ENCODE measurements at regions not wholly inside any gene's neighbourhood (a gene's known extent, or its start where the extent isn't known, plus 50 kb on each side); places are given as distances from the start of the nearest gene placed in this dataset.

DNA sequence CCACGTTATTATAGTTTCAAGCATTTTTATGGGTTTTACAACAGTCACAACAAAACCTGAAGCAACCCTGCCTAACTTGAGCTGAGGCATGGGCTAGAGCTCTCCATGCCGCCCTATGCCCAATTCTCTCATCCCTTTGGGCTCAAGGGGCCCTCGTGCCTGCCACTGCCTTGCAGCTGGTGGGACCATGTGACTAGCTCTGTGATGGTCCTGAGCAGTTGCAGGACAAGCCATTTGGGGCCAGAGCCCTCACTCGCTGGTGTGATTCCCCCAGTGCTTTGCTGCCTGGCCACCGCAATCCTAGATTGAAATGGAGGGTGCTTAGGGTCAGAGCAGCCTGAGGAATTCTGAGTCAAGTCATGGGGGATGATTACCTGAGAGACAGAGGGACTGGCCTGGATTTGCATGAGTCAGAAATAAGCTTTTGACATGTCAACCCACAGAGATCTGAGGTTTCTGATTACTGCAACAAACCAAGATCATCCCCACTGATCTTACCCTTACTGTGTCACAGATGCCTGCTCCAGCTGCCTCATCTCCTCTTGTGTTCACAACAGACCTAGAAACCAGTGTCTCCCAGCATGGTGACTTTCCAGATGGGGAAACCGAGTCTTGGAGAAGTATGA, 323.7 kb downstream of the BRD1 start:
- no peak for ATAC-seq
- Histone ChIP-seq H3K4me3 (no peak overlapping the region), H3K4me1 (no peaks in the 10 kb centered on the region), H3K9me3 (no peaks in the 10 kb centered on the region), H3K36me3 (ENCODE audit: insufficient read depth in 1 of 2, low read depth in 1 of 2) (no peaks in the 10 kb centered on the region), H3K27me3 (ENCODE audit: insufficient read depth in 3 of 3, low read length in 2 of 3) (peaks cover 0 to 2% (median 0%) of the 10 kb centered on the region in 3 donors), H3K27ac (no peak overlapping the region)
- no peak for DNase-seq
- TF ChIP-seq CTCF (IDR thresholded peaks at IDR 0.05) = no peak
- intact Hi-C loops (cut with DNase I) = no loop called here
- WGBS, 3 donors = 65 to 67% (median 65%) methylated on average over 6 of the region's 6 CpGs

DNA sequence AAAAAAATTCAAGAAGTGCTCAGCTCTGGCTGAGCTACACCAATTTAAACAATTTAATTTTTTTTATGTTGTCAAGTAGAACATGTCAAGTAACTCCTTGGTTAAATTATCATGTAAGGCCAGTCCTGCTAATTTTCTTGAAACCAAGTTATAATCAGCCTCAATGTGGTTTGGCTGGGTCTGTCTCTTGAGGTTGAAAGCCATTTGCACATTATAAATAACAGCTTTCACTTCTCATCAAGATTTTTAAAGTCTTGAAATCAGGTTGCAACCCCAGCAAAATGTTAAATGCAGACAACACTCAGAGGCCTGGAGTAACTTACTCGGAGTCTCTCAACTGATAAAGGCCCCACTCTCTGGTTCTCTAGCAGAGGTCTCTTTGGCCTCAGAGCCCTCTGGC, 324.4 kb downstream of the BRD1 start:
- WGBS, 3 donors = 90 to 93% (median 91%) methylated on average over 1 of the region's 1 CpG
- no peaks in the 10 kb centered on the region for H3K9me3 ChIP-seq
- DNase-seq = no peak
- H3K27me3 ChIP-seq (ENCODE audit: insufficient read depth in 3 of 3, low read length in 2 of 3) = peaks cover 0 to 2% (median 0%) of the 10 kb centered on the region in 3 donors
- no peaks in the 10 kb centered on the region for H3K36me3 ChIP-seq (ENCODE audit: insufficient read depth in 1 of 2, low read depth in 1 of 2)
- no peaks in the 10 kb centered on the region for H3K4me1 ChIP-seq
- ATAC-seq = no peak
- no peak overlapping the region for H3K27ac ChIP-seq
- intact Hi-C loops (cut with DNase I) = no loop called here
- TF ChIP-seq CTCF (IDR thresholded peaks at IDR 0.05) = no peak
- no peak overlapping the region for H3K4me3 ChIP-seq

DNA sequence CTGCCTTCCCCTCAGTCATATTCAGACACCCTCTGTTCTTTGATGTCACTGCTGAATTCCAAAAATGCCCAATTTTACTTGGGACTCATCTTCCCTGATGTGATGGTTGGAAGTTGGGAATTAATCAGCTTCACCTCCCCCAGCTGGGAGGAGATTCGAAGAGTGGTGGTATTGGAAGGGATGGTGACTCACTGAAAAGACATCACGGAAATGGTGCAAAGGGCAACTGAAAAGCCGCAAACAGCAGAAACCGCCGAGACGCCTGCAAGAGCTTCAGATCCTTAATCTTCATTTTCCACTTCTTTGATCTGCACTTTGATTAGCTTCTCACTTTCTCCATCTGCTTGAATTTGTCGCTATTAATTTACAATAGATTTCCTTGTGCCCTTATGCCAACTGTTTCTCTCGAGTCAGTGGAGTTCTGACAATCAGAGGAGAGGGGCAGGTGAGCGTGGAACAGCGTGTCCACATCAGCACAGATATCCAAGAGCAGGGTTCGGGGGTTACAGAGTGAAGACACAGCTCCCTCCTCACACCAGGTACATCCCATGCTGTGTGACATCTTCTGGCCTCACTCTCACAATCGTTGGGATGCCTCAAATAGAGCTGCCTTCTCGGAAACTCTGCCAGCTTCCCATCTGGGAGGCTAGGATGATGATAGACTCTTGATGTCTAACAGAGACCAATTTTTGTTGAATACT, 325.4 kb downstream of the BRD1 start:
- no peak overlapping the region for H3K4me3 ChIP-seq
- H3K9me3 ChIP-seq = no peaks in the 10 kb centered on the region
- no peak overlapping the region for H3K27ac ChIP-seq
- WGBS, 3 donors = 80 to 84% (median 82%) methylated on average over 13 of the region's 13 CpGs
- intact Hi-C loops (cut with DNase I) = no loop called here
- H3K36me3 ChIP-seq (ENCODE audit: insufficient read depth in 1 of 2, low read depth in 1 of 2) = no peaks in the 10 kb centered on the region
- no peaks in the 10 kb centered on the region for H3K4me1 ChIP-seq
- ATAC-seq = no peak
- DNase-seq = no peak
- H3K27me3 ChIP-seq (ENCODE audit: insufficient read depth in 3 of 3, low read length in 2 of 3) = peaks cover 0 to 2% (median 0%) of the 10 kb centered on the region in 3 donors
- no peak for TF ChIP-seq CTCF (IDR thresholded peaks at IDR 0.05)

DNA sequence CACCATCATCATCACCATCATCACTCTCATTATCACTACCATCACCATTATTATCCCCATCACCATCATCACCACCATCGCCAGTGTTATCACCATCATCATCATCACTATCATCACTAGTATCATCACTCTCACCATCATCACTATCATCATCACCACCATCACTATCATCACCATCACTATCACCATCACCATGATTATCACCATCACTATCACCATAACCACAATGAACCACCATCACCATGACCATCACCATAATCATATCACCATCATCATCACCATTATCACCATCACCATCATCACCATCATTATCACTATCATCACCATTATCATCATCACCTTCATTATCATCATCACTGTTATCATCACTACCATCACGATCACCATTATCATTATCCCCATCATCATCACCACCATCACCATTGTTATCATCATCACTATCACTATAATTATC, 326.7 kb downstream of the BRD1 start:
- no peaks in the 10 kb centered on the region for H3K4me1 ChIP-seq
- H3K27ac ChIP-seq = no peak overlapping the region
- no peaks in the 10 kb centered on the region for H3K36me3 ChIP-seq (ENCODE audit: insufficient read depth in 1 of 2, low read depth in 1 of 2)
- no peak for TF ChIP-seq CTCF (IDR thresholded peaks at IDR 0.05)
- no peak overlapping the region for H3K4me3 ChIP-seq
- H3K27me3 ChIP-seq (ENCODE audit: insufficient read depth in 3 of 3, low read length in 2 of 3) = peaks cover 0 to 2% (median 0%) of the 10 kb centered on the region in 3 donors
- intact Hi-C loops (cut with DNase I) = no loop called here
- DNase-seq (no peak), ATAC-seq (no peak)
- no peaks in the 10 kb centered on the region for H3K9me3 ChIP-seq
- WGBS, 3 donors = 94 to 97% (median 97%) methylated on average over 2 of the region's 2 CpGs

Data from psoas muscle (tissue), 7 donors.